Lower leg skin (tissue), 3 donors: ENCODE measurements at regions not wholly inside any gene's neighbourhood (a gene's known extent, or its start where the extent isn't known, plus 50 kb on each side); places are given as distances from the start of the nearest gene placed in this dataset.

Source experiments
- CTCF ChIP-seq, 3 donors: fragments of 450-650 bp; IDR thresholded peaks; one replicate each; pipeline ENCODE4 v1.5.1; 2016; ENCODE audit warnings: antibody characterized with exemption in 3 of 3, mild to moderate bottlenecking in 3 of 3, moderate library complexity in 2 of 3
- POLR2A ChIP-seq, 2 donors: fragments of 450-650 bp; IDR thresholded peaks; one replicate each; pipeline ENCODE4 v1.6.1; 2016 to 2017; ENCODE audit warnings: antibody characterized with exemption in 2 of 2, mild to moderate bottlenecking in 1 of 2, moderate library complexity in 1 of 2

GRCh38 chr15:92294759-92295158 lies 98.9 kb upstream of the ST8SIA2 start:
- TF ChIP-seq CTCF (IDR thresholded peaks at IDR 0.05) (no peak), POLR2A (IDR thresholded peaks at IDR 0.05) (no peak)
